ENCODE measurements at regions not wholly inside any gene's neighbourhood (a gene's known extent, or its start where the extent isn't known, plus 50 kb on each side); places are given as distances from the start of the nearest gene placed in this dataset.

- no peaks in the 10 kb centered on the region for H4K20me1 ChIP-seq (ENCODE audit: insufficient read depth, low read length)
- POLR2A ChIA-PET, result no interaction called here
- H3K27ac ChIP-seq (ENCODE audit: extremely low read length, insufficient read depth, low read length), result no peak overlapping the region
- no peaks in the 10 kb centered on the region for H3K4me1 ChIP-seq (ENCODE audit: insufficient read depth, low read length)
- no peak for FAIRE-seq
- BruUV-seq (replicated peaks), result no TSS peak
- no peak for DNase-seq (ENCODE audit: low spot score)
- no peak overlapping the region for H2AFZ ChIP-seq (ENCODE audit: low read length)
- H3K36me3 ChIP-seq (replicated peaks in 1 of 2; ENCODE audit: control insufficient read depth in 1 of 2, insufficient read depth in 2 of 2, low read length in 2 of 2), result no peaks in the 10 kb centered on the region
- no peak overlapping the region for H3K9ac ChIP-seq (ENCODE audit: insufficient read depth, low read depth, low read length)
- in situ Hi-C loops (cut with HindIII; ENCODE audit: extremely low pct_ligation_motif_present, low pct_unique_long_range_greater_than_20kb) (no loop called here), intact Hi-C loops (cut with micrococcal nuclease; ENCODE audit: unreplicated experiment) (loop anchor here (5.0 kb wide), 1 partner anchor 472 kb away; no protein-coding TSS in a partner anchor)
- H3K4me2 ChIP-seq (ENCODE audit: low read depth, low read length), result no peak overlapping the region
- TF ChIP-seq ARHGAP35 (CRISPR knock-in tag; IDR thresholded peaks at IDR 0.05; ENCODE audit: borderline replicate concordance), result no peak
- no peak for TF ChIP-seq ZNF207 (IDR thresholded peaks at IDR 0.05; ENCODE audit: borderline replicate concordance)
- TF ChIP-seq ZNF816 (CRISPR knock-in tag; IDR thresholded peaks at IDR 0.05; ENCODE audit: borderline replicate concordance), result no peak
- TF ChIP-seq ZNF496 (CRISPR knock-in tag; IDR thresholded peaks at IDR 0.05; ENCODE audit: insufficient replicate concordance), result no peak
- no peak for TF ChIP-seq ZBTB44 (CRISPR knock-in tag; IDR thresholded peaks at IDR 0.05)
- TF ChIP-seq ADNP (CRISPR knock-in tag; IDR thresholded peaks at IDR 0.05), result no peak
- no peak for TF ChIP-seq DRAP1 (CRISPR knock-in tag; IDR thresholded peaks at IDR 0.05)
- TF ChIP-seq ZBTB43 (CRISPR knock-in tag; conservative IDR thresholded peaks at IDR 0.05), result no peak
- no peak for TF ChIP-seq ZBTB46 (CRISPR knock-in tag; IDR thresholded peaks at IDR 0.05; ENCODE audit: borderline replicate concordance)
- no peak for TF ChIP-seq ZNF7 (CRISPR knock-in tag; IDR thresholded peaks at IDR 0.05)
- H3K9me3 ChIP-seq (ENCODE audit: low read length), result no peaks in the 10 kb centered on the region; the same call in 1 of the 2 replicates
- H3K4me3 ChIP-seq (replicated peaks in 1 of 3; ENCODE audit: insufficient read depth in 1 of 3, low read depth in 2 of 3, low read length in 3 of 3), result no peak overlapping the region
- no peaks in the 10 kb centered on the region for H3K79me2 ChIP-seq (ENCODE audit: insufficient read depth, low read length)
- CTCF ChIA-PET (ENCODE audit: low intra/inter-chr PET ratio, low total read pairs), result no interaction called here
- ATAC-seq, result no peak
- H3K27me3 ChIP-seq (ENCODE audit: control insufficient read depth in 1 of 2, insufficient read depth in 2 of 2, low read length in 2 of 2), result no peaks in the 10 kb centered on the region
- WGBS (ENCODE audit: low lambda C conversion rate), result 0% methylated on average over 2 of the region's 2 CpGs
Measured at GRCh38 chr9:13684656-13685055, 405.2 kb upstream of the MPDZ start.
